ENCODE measurements at regions not wholly inside any gene's neighbourhood (a gene's known extent, or its start where the extent isn't known, plus 50 kb on each side); places are given as distances from the start of the nearest gene placed in this dataset.

DNA sequence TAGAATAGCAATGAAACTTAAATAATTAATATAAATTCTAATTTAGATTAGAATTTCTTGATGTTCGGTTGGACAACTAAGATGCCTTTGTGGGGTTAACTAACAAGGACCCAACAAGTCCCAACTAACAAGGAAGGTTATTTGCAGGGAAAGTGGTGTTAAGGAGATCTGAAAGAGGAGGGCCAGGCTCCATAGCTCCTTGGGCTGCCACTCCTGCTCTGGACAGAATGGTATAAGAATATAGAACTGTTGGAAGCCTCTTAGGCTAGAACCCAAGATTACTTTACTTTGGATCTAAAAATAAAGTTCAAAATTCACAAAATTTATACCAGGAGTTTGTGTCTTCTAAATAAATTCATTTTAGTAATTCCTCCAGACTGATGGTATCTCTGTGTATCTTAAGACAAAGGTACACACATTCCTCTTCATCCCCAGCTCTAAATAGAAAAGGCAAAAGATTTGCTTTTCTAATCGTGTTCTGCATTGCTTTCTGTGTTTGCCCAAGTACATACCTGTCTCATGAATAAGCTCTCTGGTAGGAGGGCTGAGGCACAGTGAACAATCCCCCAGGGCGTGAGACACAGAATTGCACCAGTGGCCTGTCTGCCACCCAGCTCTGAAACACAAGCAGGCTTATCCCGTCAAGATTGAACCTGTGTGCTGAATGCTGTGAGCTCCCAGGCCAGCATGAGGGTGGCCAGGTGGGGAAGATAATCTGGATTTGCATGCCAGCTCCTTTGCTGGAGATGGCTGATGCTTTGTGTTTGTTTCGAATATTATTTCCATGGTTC is 176.0 kb downstream of the ACKR3 start:
- no peak for TF ChIP-seq YY1 (IDR thresholded peaks at IDR 0.05; ENCODE audit: low read depth)
- no peak for TF ChIP-seq EP300 (IDR thresholded peaks at IDR 0.05; ENCODE audit: borderline replicate concordance in 1 of 2, low read depth in 1 of 2, low read length in 1 of 2)
- TF ChIP-seq, protein P1, sequence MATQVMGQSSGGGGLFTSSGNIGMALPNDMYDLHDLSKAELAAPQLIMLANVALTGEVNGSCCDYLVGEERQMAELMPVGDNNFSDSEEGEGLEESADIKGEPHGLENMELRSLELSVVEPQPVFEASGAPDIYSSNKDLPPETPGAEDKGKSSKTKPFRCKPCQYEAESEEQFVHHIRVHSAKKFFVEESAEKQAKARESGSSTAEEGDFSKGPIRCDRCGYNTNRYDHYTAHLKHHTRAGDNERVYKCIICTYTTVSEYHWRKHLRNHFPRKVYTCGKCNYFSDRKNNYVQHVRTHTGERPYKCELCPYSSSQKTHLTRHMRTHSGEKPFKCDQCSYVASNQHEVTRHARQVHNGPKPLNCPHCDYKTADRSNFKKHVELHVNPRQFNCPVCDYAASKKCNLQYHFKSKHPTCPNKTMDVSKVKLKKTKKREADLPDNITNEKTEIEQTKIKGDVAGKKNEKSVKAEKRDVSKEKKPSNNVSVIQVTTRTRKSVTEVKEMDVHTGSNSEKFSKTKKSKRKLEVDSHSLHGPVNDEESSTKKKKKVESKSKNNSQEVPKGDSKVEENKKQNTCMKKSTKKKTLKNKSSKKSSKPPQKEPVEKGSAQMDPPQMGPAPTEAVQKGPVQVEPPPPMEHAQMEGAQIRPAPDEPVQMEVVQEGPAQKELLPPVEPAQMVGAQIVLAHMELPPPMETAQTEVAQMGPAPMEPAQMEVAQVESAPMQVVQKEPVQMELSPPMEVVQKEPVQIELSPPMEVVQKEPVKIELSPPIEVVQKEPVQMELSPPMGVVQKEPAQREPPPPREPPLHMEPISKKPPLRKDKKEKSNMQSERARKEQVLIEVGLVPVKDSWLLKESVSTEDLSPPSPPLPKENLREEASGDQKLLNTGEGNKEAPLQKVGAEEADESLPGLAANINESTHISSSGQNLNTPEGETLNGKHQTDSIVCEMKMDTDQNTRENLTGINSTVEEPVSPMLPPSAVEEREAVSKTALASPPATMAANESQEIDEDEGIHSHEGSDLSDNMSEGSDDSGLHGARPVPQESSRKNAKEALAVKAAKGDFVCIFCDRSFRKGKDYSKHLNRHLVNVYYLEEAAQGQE (IDR thresholded peaks at IDR 0.05; ENCODE audit: low read depth, low read length): no peak
- TF ChIP-seq, protein P2, sequence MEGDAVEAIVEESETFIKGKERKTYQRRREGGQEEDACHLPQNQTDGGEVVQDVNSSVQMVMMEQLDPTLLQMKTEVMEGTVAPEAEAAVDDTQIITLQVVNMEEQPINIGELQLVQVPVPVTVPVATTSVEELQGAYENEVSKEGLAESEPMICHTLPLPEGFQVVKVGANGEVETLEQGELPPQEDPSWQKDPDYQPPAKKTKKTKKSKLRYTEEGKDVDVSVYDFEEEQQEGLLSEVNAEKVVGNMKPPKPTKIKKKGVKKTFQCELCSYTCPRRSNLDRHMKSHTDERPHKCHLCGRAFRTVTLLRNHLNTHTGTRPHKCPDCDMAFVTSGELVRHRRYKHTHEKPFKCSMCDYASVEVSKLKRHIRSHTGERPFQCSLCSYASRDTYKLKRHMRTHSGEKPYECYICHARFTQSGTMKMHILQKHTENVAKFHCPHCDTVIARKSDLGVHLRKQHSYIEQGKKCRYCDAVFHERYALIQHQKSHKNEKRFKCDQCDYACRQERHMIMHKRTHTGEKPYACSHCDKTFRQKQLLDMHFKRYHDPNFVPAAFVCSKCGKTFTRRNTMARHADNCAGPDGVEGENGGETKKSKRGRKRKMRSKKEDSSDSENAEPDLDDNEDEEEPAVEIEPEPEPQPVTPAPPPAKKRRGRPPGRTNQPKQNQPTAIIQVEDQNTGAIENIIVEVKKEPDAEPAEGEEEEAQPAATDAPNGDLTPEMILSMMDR (IDR thresholded peaks at IDR 0.05): no peak
- TF ChIP-seq FOXM1 (IDR thresholded peaks at IDR 0.05; ENCODE audit: low read depth): no peak
- TF ChIP-seq EZH2phosphoT487 (IDR thresholded peaks at IDR 0.05; ENCODE audit: borderline replicate concordance, low read depth): no peak
- TF ChIP-seq TCF12 (IDR thresholded peaks at IDR 0.05): no peak; the same call in 1 of the 2 replicates
- no peak for TF ChIP-seq RXRA (IDR thresholded peaks at IDR 0.05; ENCODE audit: borderline replicate concordance, low read depth)
